Right lobe of liver (tissue), 4 donors: ENCODE measurements at regions not wholly inside any gene's neighbourhood (a gene's known extent, or its start where the extent isn't known, plus 50 kb on each side); places are given as distances from the start of the nearest gene placed in this dataset.

Source experiments
- CTCF ChIP-seq, 4 donors: fragments of 200-600 bp in 3 of 4; fragments of 450-650 bp in 1 of 4; IDR thresholded peaks; one replicate each; pipeline versions ENCODE4 v1.5.1 to v1.8.0; 2016 to 2022; ENCODE audit warnings: antibody characterized with exemption in 4 of 4, mild to moderate bottlenecking in 2 of 4
- POLR2A ChIP-seq: fragments of 450-650 bp; IDR thresholded peaks from one replicate; pipeline ENCODE4 v1.6.1; 2017; ENCODE audit warnings: antibody characterized with exemption, mild to moderate bottlenecking
- donor health status: DM: no; HTN: no; CAD: no.
- donor health status: DM: no; HTN: no; CAD: no.
- donor health status: DM: no; HTN: yes; CAD: no.

- TF ChIP-seq CTCF (IDR thresholded peaks at IDR 0.05) (no peak), POLR2A (no peak)
Measured at GRCh38 chr13:76594435-76594834, 291.8 kb downstream of the KCTD12 start.
